Upper lobe of left lung (tissue), 6 donors: ENCODE measurements at regions not wholly inside any gene's neighbourhood (a gene's known extent, or its start where the extent isn't known, plus 50 kb on each side); places are given as distances from the start of the nearest gene placed in this dataset.

Experiments
- ATAC-seq, 2 donors: fragments of 200-7000 bp; cut with Tn5 transposase; one replicate each; pipeline ENCODE4 v1.9.1; 2022; ENCODE audit warnings: mild to moderate bottlenecking in 2 of 2, moderate library complexity in 2 of 2; ENCODE audit not compliant: low FRiP score in 2 of 2
- DNase-seq, 2 donors: peaks; one replicate each; pipeline ENCODE4 v3.0.0-alpha.2; 2019 to 2020
- H3K27ac ChIP-seq, 4 donors: fragments of 200-600 bp; sonication (generic); one replicate each; pipeline ENCODE4 v1.5.1; 2016 to 2019
- H3K27me3 ChIP-seq, 4 donors: fragments of 200-600 bp; sonication (generic); one replicate each; pipeline ENCODE4 v1.5.1; 2017 to 2019
- H3K36me3 ChIP-seq, 4 donors: fragments of 200-600 bp; sonication (generic); one replicate each; pipeline ENCODE4 v1.5.1; 2016 to 2019
- H3K4me1 ChIP-seq, 4 donors: fragments of 200-600 bp; sonication (generic); one replicate each; pipeline ENCODE4 v1.5.1; 2018 to 2019
- H3K4me3 ChIP-seq, 4 donors: fragments of 200-600 bp; sonication (generic); one replicate each; pipeline ENCODE4 v1.5.1; 2017 to 2019; ENCODE audit warnings: mild to moderate bottlenecking in 2 of 4, moderate library complexity in 1 of 4
- H3K9me3 ChIP-seq, 4 donors: fragments of 200-600 bp; sonication (generic); one replicate each; pipeline ENCODE4 v1.5.1; 2018 to 2019
- EP300 ChIP-seq, 4 donors: sonication (generic); formaldehyde crosslinking; IDR thresholded peaks; one replicate each; pipeline ENCODE4 v1.5.1; 2017; ENCODE audit warnings: antibody characterized with exemption in 4 of 4, control low read depth in 2 of 4
- POLR2A ChIP-seq, 4 donors: fragments of 450-650 bp; IDR thresholded peaks; one replicate each; pipeline ENCODE4 v1.5.1; 2016 to 2017; ENCODE audit warnings: antibody characterized with exemption in 4 of 4, mild to moderate bottlenecking in 2 of 4
- POLR2AphosphoS5 ChIP-seq, 2 donors: sonication (generic); formaldehyde crosslinking; IDR thresholded peaks; one replicate each; pipeline ENCODE4 v1.5.1; 2017; ENCODE audit warnings: antibody characterized with exemption in 2 of 2
- WGBS, 2 donors: methylation state at CpG; one replicate each; pipeline ENCODE4 v1.1.5; 2017 to 2018; 5-methylcytosine and 5-hydroxymethylcytosine counted together
- TF ChIP-seq, protein P1 (sequence below), 6 experiments: fragments of 450-650 bp in 4 of 6; fragments of 200-600 bp in 2 of 6; sonication (generic) in 2 of 6; IDR thresholded peaks; one replicate each; pipeline ENCODE4 v1.5.1; 2016 to 2019; ENCODE audit warnings: antibody characterized with exemption in 6 of 6
- donor health status: DM: no; HTN: no; CAD: no; lungs with moderate emphysema.
- donor health status: DM: no; HTN: yes; CAD: no; lungs with severe emphysema.

DNA sequence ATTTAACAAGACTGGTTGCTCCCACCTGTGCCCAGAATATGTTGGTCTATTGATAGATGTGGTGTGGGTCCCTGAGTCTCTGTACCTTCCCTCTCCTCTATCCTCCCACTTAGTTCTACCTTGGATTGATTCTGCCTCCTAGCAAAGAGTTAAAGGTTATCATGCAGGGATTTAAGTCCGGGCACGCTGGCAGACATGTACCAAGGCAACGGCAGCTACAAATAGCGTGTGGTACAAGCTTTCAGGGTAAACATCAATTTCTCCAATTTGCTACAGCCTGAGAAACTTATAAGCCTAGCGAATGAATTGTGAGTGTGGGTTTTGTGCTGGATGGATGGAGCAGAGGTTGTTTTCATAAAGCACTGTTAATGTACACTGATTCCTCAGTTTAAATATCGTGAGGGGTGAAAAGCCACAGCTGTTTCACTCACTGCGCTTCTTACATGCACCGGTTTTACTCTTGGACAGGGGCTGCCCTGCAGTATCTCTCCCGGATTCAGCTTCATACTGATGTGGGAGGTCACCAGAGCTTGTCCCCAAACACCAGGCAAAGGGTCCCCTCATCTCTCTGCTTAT, 289.8 kb downstream of the ICOS start:
- Histone ChIP-seq H3K27me3 (no peaks in the 10 kb centered on the region), H3K9me3 (no peaks in the 10 kb centered on the region), H3K27ac (no peak overlapping the region), H3K36me3 (no peaks in the 10 kb centered on the region), H3K4me3 (no peak overlapping the region), H3K4me1 (peaks cover 0 to 3% (median 0%) of the 10 kb centered on the region in 4 donors)
- ATAC-seq (no peak), DNase-seq (no peak)
- 66 to 74% methylated on average over 9 of the region's 9 CpGs for WGBS, 2 donors
- TF ChIP-seq, protein P1, sequence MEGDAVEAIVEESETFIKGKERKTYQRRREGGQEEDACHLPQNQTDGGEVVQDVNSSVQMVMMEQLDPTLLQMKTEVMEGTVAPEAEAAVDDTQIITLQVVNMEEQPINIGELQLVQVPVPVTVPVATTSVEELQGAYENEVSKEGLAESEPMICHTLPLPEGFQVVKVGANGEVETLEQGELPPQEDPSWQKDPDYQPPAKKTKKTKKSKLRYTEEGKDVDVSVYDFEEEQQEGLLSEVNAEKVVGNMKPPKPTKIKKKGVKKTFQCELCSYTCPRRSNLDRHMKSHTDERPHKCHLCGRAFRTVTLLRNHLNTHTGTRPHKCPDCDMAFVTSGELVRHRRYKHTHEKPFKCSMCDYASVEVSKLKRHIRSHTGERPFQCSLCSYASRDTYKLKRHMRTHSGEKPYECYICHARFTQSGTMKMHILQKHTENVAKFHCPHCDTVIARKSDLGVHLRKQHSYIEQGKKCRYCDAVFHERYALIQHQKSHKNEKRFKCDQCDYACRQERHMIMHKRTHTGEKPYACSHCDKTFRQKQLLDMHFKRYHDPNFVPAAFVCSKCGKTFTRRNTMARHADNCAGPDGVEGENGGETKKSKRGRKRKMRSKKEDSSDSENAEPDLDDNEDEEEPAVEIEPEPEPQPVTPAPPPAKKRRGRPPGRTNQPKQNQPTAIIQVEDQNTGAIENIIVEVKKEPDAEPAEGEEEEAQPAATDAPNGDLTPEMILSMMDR (IDR thresholded peaks at IDR 0.05) = no peak
- TF ChIP-seq POLR2A (IDR thresholded peaks at IDR 0.05) = no peak
- TF ChIP-seq EP300 (IDR thresholded peaks at IDR 0.05) = no peak
- no peak for TF ChIP-seq POLR2AphosphoS5 (IDR thresholded peaks at IDR 0.05)

DNA sequence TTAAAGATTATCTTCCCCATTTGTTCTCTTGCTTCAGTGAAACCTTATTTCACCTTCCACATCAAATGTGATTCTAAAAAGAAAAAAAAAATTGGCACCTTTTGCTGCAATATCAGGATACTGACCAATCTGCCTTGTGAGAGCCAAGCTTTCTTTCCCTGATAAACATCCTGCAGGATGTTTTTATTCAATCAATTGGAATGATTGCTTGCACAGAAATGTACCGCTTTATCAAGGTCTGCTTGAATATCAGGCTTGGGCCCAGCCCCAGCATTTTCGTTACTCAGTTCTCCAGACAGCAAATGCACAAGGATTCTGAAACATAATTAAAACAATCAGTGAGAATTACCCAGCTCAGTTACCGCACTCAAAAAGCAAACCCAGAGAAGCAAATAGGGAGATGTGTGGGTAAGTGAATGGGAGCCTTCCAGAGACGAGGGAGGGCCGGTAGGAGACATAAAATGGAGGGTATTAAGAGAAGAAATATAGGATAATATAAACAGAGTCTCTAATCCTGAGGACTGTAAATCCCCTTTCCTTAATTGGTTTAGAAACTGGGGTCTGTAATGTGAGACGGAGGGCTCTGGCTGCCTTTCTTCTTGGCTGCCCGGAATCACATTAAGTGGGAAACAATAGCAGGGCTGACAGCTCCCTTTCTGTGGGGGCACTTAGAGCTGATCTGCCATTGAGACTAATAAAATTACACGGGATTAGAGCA, 291.8 kb downstream of the ICOS start:
- TF ChIP-seq POLR2A (IDR thresholded peaks at IDR 0.05) (no peak), POLR2AphosphoS5 (IDR thresholded peaks at IDR 0.05) (no peak), EP300 (IDR thresholded peaks at IDR 0.05) (no peak)
- TF ChIP-seq, protein P1 (IDR thresholded peaks at IDR 0.05) = no peak
- DNase-seq = no peak
- 55 to 68% methylated on average over 8 of the region's 8 CpGs for WGBS, 2 donors
- H3K4me3 ChIP-seq = no peak overlapping the region
- no peak overlapping the region for H3K27ac ChIP-seq
- ATAC-seq = no peak
- H3K9me3 ChIP-seq = no peaks in the 10 kb centered on the region
- no peaks in the 10 kb centered on the region for H3K36me3 ChIP-seq
- peaks cover 0 to 3% (median 0%) of the 10 kb centered on the region in 4 donors for H3K4me1 ChIP-seq
- H3K27me3 ChIP-seq = no peaks in the 10 kb centered on the region

DNA sequence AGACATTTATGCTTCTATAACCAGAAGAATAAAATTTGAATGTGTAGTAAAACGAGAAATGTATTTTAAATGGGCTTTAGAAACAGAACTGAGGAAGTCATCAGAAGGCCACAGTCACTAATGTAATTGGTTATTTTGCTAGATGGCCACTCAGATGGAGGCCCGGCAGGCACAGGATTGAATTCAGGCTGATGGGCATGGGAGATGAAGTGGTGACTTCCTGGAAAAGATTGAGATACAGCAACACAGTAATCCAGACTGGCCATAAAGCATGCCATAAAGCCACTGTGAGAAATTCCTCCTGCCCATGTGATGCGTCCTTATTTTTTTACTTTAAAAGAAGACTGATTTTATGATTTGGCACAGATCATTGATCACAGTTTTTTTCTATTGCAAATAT, 297.7 kb downstream of the ICOS start:
- DNase-seq = no peak
- ATAC-seq = no peak
- WGBS, 2 donors = 90 to 93% methylated on average over 3 of the region's 3 CpGs
- H3K36me3 ChIP-seq = no peaks in the 10 kb centered on the region
- H3K4me1 ChIP-seq = no peaks in the 10 kb centered on the region
- TF ChIP-seq POLR2AphosphoS5 (IDR thresholded peaks at IDR 0.05) = no peak
- TF ChIP-seq EP300 (IDR thresholded peaks at IDR 0.05) = no peak
- TF ChIP-seq POLR2A (IDR thresholded peaks at IDR 0.05) = no peak
- TF ChIP-seq, protein P1 (IDR thresholded peaks at IDR 0.05) = no peak
- no peaks in the 10 kb centered on the region for H3K27me3 ChIP-seq
- no peak overlapping the region for H3K27ac ChIP-seq
- no peak overlapping the region for H3K4me3 ChIP-seq
- no peaks in the 10 kb centered on the region for H3K9me3 ChIP-seq

DNA sequence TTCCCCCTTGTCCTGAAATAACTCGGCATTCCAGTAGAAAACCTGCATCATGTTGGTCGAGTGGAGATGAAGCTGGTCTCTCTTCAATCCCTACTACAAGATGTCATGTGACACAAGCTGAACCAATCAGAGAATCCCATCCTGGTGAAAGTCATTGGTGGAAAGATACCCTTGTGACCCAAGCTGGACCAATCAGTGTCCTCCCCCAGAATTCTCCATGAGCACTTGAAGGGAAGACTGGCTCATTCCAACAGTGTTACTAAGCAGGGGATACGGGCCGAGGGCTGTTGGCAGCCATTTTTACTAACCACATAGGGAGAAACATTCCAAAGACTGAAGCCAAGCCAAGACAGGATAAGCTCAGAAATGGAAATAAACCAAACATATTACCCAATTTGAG, 298.3 kb downstream of the ICOS start:
- no peaks in the 10 kb centered on the region for H3K4me1 ChIP-seq
- H3K27me3 ChIP-seq = no peaks in the 10 kb centered on the region
- DNase-seq = no peak
- no peak for ATAC-seq
- no peaks in the 10 kb centered on the region for H3K36me3 ChIP-seq
- TF ChIP-seq EP300 (IDR thresholded peaks at IDR 0.05) = no peak
- no peak for TF ChIP-seq POLR2A (IDR thresholded peaks at IDR 0.05)
- WGBS, 2 donors = 84 to 92% methylated on average over 4 of the region's 4 CpGs
- H3K27ac ChIP-seq = no peak overlapping the region
- H3K9me3 ChIP-seq = no peaks in the 10 kb centered on the region
- no peak overlapping the region for H3K4me3 ChIP-seq

DNA sequence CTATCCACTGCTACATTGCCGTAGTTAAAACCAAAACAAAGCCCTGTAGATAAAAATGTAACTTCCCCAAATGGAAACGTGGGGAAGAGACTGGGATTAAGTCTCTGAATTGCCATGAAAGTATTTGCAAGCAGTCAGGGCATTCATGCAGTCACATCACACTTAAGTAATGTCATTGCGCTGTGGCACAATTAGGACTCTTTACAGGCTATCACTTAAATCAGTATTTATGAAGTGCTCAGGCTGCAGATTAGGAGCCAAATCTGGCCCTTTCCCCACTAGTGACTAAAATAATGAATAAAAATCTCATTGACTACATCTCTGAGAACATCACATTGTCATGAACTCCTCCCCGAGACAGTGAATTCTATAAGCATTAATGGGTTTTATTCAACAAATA, 300.9 kb downstream of the ICOS start:
- H3K9me3 ChIP-seq = no peaks in the 10 kb centered on the region
- WGBS, 2 donors = 69 to 71% methylated on average over 4 of the region's 4 CpGs
- no peaks in the 10 kb centered on the region for H3K27me3 ChIP-seq
- no peaks in the 10 kb centered on the region for H3K4me1 ChIP-seq
- ATAC-seq (no peak), DNase-seq (no peak)
- TF ChIP-seq, protein P1 (IDR thresholded peaks at IDR 0.05) = no peak
- no peak for TF ChIP-seq POLR2A (IDR thresholded peaks at IDR 0.05)
- no peak for TF ChIP-seq EP300 (IDR thresholded peaks at IDR 0.05)
- TF ChIP-seq POLR2AphosphoS5 (IDR thresholded peaks at IDR 0.05) = no peak
- H3K27ac ChIP-seq = no peak overlapping the region
- H3K4me3 ChIP-seq = no peak overlapping the region
- no peaks in the 10 kb centered on the region for H3K36me3 ChIP-seq
